Activated CD8-positive, alpha-beta memory T cell treated with anti-CD3 and anti-CD28 coated beads for 48 hours (primary cell): ENCODE measurements at regions not wholly inside any gene's neighbourhood (a gene's known extent, or its start where the extent isn't known, plus 50 kb on each side); places are given as distances from the start of the nearest gene placed in this dataset.

Experiments
- DNase-seq, 3 experiments: peaks; one replicate each; pipeline ENCODE4 v3.0.0-alpha.2; 2020; ENCODE audit warnings: low read depth in 2 of 3, low spot score in 2 of 3

GRCh38 chr12:38138225-38139221 lies 178.1 kb upstream of the ALG10B start:
- DNase-seq = peak in 2 of 3 experiments; percentile 37 to 52

DNA sequence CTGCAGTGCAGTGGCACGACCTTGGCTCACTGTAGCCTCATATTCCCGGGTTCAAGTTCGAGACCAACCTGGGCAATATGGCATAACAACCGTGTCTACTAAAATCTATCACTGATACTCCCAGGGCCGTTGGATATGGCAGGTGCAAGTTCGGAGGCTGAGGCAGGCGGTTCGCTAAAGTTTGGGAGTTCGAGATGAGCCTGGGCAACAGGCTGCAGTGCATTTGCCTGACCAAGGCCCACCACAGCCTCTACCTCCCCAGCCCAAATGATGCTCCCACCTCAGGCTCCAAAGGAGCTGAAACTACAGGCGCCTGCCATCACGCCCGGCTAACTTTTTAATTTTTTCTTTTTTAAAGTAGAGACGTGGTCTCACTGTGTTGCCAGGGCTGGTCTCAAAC lies 177.1 kb upstream of the ALG10B start:
- no peak for DNase-seq

GRCh38 chr12:38141239-38141638 lies 175.3 kb upstream of the ALG10B start:
- DNase-seq = no peak

DNA sequence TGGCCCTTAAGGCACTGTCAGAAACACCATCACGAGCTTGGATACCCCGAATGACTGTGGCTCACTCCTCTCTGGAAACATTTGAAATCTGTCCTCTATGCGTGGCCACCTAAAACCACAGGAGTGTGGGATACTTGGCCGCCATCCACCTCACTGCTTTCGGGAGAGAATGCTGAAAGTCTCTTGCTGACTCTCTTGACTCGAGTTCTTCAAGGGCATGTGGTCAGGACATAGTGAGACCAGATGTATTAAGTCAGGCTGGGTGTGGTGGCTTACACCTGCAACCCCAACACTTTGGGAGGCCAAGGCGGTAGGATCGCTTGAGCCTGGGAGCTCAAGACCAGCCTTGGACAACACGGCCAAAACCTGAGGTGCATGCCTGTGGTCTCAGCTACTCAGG lies 174.7 kb upstream of the ALG10B start:
- no peak for DNase-seq

GRCh38 chr12:38142974-38143373 lies 173.6 kb upstream of the ALG10B start:
- DNase-seq = no peak

- no peak for DNase-seq
Observed at GRCh38 chr12:38144049-38144448, 172.5 kb upstream of the ALG10B start.

GRCh38 chr12:38144601-38145436 lies 171.8 kb upstream of the ALG10B start:
- DNase-seq = no peak

- no peak for DNase-seq
Observed at GRCh38 chr12:38149395-38150073, 167.0 kb upstream of the ALG10B start.

DNA sequence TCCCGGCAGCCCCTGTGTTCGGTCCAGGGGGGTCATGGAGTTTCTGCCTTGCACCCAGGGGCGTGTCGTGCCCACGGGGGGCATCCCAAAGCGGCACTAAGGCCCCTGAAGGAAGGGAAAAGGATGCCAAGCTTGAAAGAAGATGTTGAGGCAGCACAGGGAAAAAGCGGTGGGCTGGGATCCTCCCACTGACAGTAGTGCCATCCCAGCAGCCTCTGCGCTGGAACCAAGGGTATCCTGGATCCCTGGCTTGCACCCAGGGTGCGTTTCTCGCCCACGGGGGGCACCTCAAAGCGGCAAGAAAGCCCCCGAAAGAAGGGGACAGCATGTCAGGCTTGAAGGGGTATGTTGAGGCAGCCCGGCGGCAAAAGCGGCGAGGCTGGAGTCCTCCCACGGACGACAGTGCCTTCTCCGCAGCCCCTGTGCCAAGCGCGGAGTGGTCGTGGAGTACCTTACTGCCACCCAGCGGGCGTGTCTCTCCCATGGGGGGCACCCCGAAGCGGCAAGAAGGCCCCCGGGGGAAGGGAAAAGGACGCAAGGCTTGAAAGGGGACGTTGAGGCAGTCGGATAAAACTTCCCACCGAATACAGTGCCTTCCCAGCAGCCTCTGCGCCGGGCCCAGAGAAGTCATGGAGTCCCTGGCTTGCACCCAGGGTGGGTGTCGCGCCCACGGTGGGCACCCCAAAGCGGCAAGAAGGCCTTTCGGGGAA lies 164.4 kb upstream of the ALG10B start:
- no peak for DNase-seq

GRCh38 chr12:38152816-38153736 lies 163.5 kb upstream of the ALG10B start:
- DNase-seq = no peak

DNA sequence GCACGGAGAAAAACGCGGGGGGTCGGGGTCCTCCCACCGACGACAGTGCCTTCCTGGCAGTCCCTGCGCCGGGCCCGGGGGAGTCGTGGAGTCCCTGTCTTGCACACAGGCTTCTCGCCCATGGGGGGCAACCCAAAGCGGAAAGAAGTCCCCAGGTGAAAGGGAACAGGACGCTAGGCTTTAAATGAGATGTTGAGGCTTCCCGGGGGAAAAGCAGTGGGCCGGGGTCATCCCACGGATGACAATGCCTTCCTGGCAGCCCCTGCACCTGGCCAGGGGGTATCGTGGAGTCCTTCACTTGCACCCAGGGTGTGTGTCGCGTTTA lies 162.9 kb upstream of the ALG10B start:
- no peak for DNase-seq

- DNase-seq = no peak
Observed at GRCh38 chr12:38154096-38155019, 162.2 kb upstream of the ALG10B start.

DNA sequence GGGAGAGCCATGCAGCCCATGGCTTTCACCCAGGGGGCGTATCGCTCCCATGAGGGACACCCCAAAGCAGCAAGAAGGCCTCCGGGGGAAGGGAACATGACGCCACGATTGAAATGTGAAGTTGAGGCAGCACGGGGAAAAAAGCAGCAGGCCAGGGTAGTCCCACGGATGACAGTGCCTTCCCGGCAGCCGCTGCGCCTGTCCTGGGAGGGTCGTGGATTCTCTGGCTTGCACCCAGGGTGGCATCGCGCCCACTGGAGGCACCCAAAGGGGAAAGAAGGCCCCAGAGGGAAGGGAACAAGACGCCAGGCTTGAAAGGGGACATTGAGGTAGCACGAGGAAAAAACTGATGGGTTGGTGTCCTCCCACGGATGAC lies 161.6 kb upstream of the ALG10B start:
- DNase-seq = no peak

GRCh38 chr12:38155526-38156496 lies 160.8 kb upstream of the ALG10B start:
- DNase-seq = no peak

GRCh38 chr12:38156497-38157245 lies 159.9 kb upstream of the ALG10B start:
- no peak for DNase-seq

DNA sequence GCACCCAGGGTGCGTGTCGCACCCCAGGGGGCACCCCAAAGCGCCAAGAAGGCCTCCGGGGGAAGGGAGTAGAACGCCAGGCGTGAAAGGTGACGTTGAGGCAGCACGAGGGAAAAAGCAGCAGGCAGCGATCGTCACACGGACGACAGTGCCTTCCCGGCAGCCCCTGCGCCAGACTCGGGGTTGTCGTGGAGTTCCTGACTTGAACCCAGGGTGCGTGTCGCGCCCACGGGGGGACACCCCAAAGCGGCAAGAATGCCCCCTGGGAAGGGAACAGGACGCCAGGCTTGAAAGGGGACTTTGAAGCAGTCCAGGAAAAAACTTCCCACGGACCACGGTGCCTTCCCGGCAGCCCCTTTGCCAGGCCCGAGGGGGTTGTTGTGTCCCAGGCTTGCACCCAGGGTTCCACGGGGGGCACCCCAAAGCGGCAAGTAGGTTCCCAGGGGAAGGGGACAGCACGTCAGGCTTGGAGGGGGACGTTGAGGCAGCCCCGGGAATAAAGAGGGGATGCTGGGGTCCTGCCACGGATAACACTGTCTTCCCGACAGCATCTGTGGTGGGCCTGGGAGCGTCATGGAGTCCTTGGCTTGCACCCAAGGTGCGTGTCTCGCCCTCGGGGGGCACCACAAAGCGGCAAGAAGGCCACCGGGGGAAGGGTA lies 159.2 kb upstream of the ALG10B start:
- DNase-seq = no peak
